Neural cell (in vitro differentiated cells): ENCODE measurements at regions not wholly inside any gene's neighbourhood (a gene's known extent, or its start where the extent isn't known, plus 50 kb on each side); places are given as distances from the start of the nearest gene placed in this dataset.

ENCODE experiments used
- H2AFZ ChIP-seq: fragments of 200-600, 300-800 bp; sonication (generic), shearing (Covaris generic); 2 replicates; pipeline ENCODE4 v1.6.0; 2014; ENCODE audit warnings: low read depth, mild to moderate bottlenecking, antibody characterized with exemption, low read length, moderate library complexity
- H3F3A ChIP-seq: fragments of 200-600 bp; shearing (Covaris generic); 2 replicates; pipeline ENCODE4 v1.6.1; 2016; ENCODE audit warnings: mild to moderate bottlenecking, moderate library complexity, mixed read lengths, antibody characterized with exemption, low read length; ENCODE audit not compliant: insufficient read depth, poor library complexity, severe bottlenecking
- H3K27ac ChIP-seq: fragments of 200-600, 300-800 bp; sonication (generic), shearing (Covaris generic); 2 replicates; pipeline ENCODE4 v1.5.1; 2014; ENCODE audit warnings: mild to moderate bottlenecking, low read length, moderate library complexity
- H3K27me3 ChIP-seq: fragments of 300-800, 200-600 bp; sonication (generic), shearing (Covaris generic); 2 replicates; pipeline ENCODE4 v1.6.0; 2014; ENCODE audit warnings: mild to moderate bottlenecking, low read depth, low read length, moderate library complexity; ENCODE audit not compliant: insufficient read depth
- H3K36me3 ChIP-seq: fragments of 300-800, 200-600 bp; sonication (generic), shearing (Covaris generic); 2 replicates; pipeline ENCODE4 v1.5.1; 2014; ENCODE audit warnings: mild to moderate bottlenecking, antibody characterized with exemption, low read length, moderate library complexity; ENCODE audit not compliant: insufficient read depth
- H3K4me2 ChIP-seq: fragments of 300-800, 200-600 bp; sonication (generic), shearing (Covaris generic); 2 replicates; pipeline ENCODE4 v1.6.0; 2014; ENCODE audit warnings: mild to moderate bottlenecking, low read length
- H3K4me3 ChIP-seq: fragments of 300-800, 200-600 bp; sonication (generic), shearing (Covaris generic); 2 replicates; pipeline ENCODE4 v1.5.1; 2014; ENCODE audit warnings: mild to moderate bottlenecking, low read length, moderate library complexity
- H3K79me2 ChIP-seq: fragments of 200-600 bp; shearing (Covaris generic); replicated peaks from 2 replicates; pipeline ENCODE4 v1.6.0; 2014; ENCODE audit warnings: mild to moderate bottlenecking, low read length, moderate library complexity; ENCODE audit not compliant: insufficient read depth
- H3K9ac ChIP-seq: fragments of 300-800, 200-600 bp; sonication (generic), shearing (Covaris generic); 2 replicates; pipeline ENCODE4 v1.6.1; 2016; ENCODE audit warnings: mild to moderate bottlenecking, low read length, mixed read lengths
- H3K9me2 ChIP-seq: fragments of 200-600 bp; shearing (Covaris generic); 2 replicates; pipeline ENCODE4 v1.6.1; 2016; ENCODE audit warnings: mild to moderate bottlenecking, low read length, mixed read lengths; ENCODE audit not compliant: insufficient read depth
- H3K9me3 ChIP-seq: fragments of 200-600, 300-800 bp; sonication (generic), shearing (Covaris generic); 2 replicates; pipeline ENCODE4 v1.6.1; 2016; ENCODE audit warnings: mild to moderate bottlenecking, mixed run types, low read length, moderate library complexity, mixed read lengths
- H4K20me1 ChIP-seq: fragments of 200-600 bp; shearing (Covaris generic); 2 replicates; pipeline ENCODE4 v1.6.1; 2016; ENCODE audit warnings: mild to moderate bottlenecking, mixed run types; ENCODE audit not compliant: insufficient read depth
- EP300 ChIP-seq: fragments of 450-650 bp; conservative IDR thresholded peaks from 2 replicates; pipeline ENCODE4 v1.6.1; 2014; ENCODE audit warnings: antibody characterized with exemption, mild to moderate bottlenecking, moderate library complexity; ENCODE audit not compliant: poor library complexity, severe bottlenecking
- EZH2 ChIP-seq: fragments of 200-600, 300-800 bp; shearing (Covaris generic), sonication (generic); IDR thresholded peaks from 2 replicates; pipeline ENCODE4 v1.6.1; 2014; ENCODE audit warnings: antibody characterized with exemption, low read length, borderline replicate concordance, mild to moderate bottlenecking; ENCODE audit not compliant: insufficient read depth, poor library complexity, severe bottlenecking
- MXI1 ChIP-seq: fragments of 450-650 bp; conservative IDR thresholded peaks from 2 replicates; pipeline ENCODE4 v1.6.1; 2014; ENCODE audit warnings: antibody characterized with exemption, mild to moderate bottlenecking; ENCODE audit not compliant: poor library complexity, severe bottlenecking
- POLR2AphosphoS5 ChIP-seq: IDR thresholded peaks from 2 replicates; pipeline ENCODE4 v1.6.1; 2012
- RAD21 ChIP-seq: fragments of 450-650 bp; conservative IDR thresholded peaks from 2 replicates; pipeline ENCODE4 v1.6.1; 2014; ENCODE audit warnings: antibody characterized with exemption, mild to moderate bottlenecking, moderate library complexity
- SMC3 ChIP-seq: fragments of 450-650 bp; conservative IDR thresholded peaks from 2 replicates; pipeline ENCODE4 v1.6.1; 2014; ENCODE audit warnings: antibody characterized with exemption, mild to moderate bottlenecking, moderate library complexity; ENCODE audit not compliant: poor library complexity
- TAF1 ChIP-seq: IDR thresholded peaks from 2 replicates; pipeline ENCODE4 v1.6.1; 2012; ENCODE audit warnings: low read depth
- TF ChIP-seq, protein P1 (sequence below): fragments of 450-650 bp; IDR thresholded peaks from 2 replicates; pipeline ENCODE4 v1.5.1; 2014; ENCODE audit warnings: antibody characterized with exemption, mild to moderate bottlenecking, moderate library complexity; ENCODE audit not compliant: poor library complexity, severe bottlenecking
- TF ChIP-seq, protein P2 (sequence below): IDR thresholded peaks from 2 replicates; pipeline ENCODE4 v1.6.1; 2012; ENCODE audit warnings: borderline replicate concordance

DNA sequence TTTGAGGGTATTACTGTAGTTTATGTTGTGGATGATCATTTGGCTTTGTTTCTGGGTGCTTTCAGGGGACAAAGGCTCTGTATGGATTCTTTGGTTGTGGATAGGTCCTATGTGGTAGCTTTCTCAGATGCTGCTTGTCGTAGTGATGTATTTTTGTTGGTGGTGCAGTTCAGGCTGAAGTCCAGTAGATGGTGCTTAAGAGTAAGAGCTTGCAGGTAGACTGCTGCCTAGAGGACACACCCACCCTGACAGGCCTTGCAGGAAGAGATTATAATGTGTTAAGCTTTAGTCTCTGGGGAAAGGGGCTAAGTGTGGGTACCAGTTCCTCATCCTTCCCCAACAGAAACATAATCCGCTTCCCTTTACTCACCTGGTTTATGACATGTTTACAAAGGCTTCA is 62.6 kb upstream of the ADGRB3 start:
- no peaks in the 10 kb centered on the region for H3K36me3 ChIP-seq
- no peak overlapping the region for H3K27ac ChIP-seq
- no peaks in the 10 kb centered on the region for H3F3A ChIP-seq
- TF ChIP-seq EP300 (no peak), MXI1 (no peak), SMC3 (no peak), TAF1 (no peak), EZH2 (no peak), POLR2AphosphoS5 (no peak), RAD21 (no peak)
- TF ChIP-seq, protein P1, sequence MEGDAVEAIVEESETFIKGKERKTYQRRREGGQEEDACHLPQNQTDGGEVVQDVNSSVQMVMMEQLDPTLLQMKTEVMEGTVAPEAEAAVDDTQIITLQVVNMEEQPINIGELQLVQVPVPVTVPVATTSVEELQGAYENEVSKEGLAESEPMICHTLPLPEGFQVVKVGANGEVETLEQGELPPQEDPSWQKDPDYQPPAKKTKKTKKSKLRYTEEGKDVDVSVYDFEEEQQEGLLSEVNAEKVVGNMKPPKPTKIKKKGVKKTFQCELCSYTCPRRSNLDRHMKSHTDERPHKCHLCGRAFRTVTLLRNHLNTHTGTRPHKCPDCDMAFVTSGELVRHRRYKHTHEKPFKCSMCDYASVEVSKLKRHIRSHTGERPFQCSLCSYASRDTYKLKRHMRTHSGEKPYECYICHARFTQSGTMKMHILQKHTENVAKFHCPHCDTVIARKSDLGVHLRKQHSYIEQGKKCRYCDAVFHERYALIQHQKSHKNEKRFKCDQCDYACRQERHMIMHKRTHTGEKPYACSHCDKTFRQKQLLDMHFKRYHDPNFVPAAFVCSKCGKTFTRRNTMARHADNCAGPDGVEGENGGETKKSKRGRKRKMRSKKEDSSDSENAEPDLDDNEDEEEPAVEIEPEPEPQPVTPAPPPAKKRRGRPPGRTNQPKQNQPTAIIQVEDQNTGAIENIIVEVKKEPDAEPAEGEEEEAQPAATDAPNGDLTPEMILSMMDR: no peak
- TF ChIP-seq, protein P2, sequence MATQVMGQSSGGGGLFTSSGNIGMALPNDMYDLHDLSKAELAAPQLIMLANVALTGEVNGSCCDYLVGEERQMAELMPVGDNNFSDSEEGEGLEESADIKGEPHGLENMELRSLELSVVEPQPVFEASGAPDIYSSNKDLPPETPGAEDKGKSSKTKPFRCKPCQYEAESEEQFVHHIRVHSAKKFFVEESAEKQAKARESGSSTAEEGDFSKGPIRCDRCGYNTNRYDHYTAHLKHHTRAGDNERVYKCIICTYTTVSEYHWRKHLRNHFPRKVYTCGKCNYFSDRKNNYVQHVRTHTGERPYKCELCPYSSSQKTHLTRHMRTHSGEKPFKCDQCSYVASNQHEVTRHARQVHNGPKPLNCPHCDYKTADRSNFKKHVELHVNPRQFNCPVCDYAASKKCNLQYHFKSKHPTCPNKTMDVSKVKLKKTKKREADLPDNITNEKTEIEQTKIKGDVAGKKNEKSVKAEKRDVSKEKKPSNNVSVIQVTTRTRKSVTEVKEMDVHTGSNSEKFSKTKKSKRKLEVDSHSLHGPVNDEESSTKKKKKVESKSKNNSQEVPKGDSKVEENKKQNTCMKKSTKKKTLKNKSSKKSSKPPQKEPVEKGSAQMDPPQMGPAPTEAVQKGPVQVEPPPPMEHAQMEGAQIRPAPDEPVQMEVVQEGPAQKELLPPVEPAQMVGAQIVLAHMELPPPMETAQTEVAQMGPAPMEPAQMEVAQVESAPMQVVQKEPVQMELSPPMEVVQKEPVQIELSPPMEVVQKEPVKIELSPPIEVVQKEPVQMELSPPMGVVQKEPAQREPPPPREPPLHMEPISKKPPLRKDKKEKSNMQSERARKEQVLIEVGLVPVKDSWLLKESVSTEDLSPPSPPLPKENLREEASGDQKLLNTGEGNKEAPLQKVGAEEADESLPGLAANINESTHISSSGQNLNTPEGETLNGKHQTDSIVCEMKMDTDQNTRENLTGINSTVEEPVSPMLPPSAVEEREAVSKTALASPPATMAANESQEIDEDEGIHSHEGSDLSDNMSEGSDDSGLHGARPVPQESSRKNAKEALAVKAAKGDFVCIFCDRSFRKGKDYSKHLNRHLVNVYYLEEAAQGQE: no peak
- H3K27me3 ChIP-seq: no peaks in the 10 kb centered on the region
- no peak overlapping the region for H3K4me3 ChIP-seq
- H4K20me1 ChIP-seq: no peaks in the 10 kb centered on the region
- H3K9ac ChIP-seq: no peak overlapping the region
- no peaks in the 10 kb centered on the region for H3K9me3 ChIP-seq
- no peak overlapping the region for H3K4me2 ChIP-seq
- H2AFZ ChIP-seq: no peak overlapping the region
- H3K9me2 ChIP-seq: no peaks in the 10 kb centered on the region
- H3K79me2 ChIP-seq: no peaks in the 10 kb centered on the region

DNA sequence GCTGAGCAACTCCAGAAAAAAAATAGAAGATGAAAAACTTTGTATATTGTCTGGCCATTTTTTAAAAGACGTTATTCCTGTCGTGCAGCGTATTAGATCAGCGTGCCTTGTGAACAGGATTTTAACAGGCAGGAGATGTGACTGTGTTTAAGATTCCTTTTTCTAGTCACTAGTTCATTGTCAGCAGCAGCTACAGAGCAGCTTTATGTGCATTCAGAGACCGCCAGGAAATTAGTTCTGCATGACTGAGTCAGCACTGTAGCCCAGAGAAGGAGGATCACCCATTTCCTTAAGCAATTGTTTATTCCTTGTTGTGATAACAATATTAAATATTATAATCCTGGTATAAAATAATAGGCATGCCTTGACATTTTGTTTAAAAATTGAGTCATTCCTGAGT is 75.4 kb upstream of the ADGRB3 start:
- Histone ChIP-seq H3K27me3 (no peaks in the 10 kb centered on the region), H3F3A (no peaks in the 10 kb centered on the region), H3K4me2 (peak overlapping the region; percentile 20), H3K9ac (peak overlapping the region; percentile 2), H4K20me1 (no peaks in the 10 kb centered on the region), H3K36me3 (no peaks in the 10 kb centered on the region), H3K9me2 (no peaks in the 10 kb centered on the region), H3K79me2 (no peaks in the 10 kb centered on the region), H2AFZ (no peak overlapping the region), H3K27ac (no peak overlapping the region), H3K4me3 (peak overlapping the region; percentile 48), H3K9me3 (no peaks in the 10 kb centered on the region)
- TF ChIP-seq EP300 (no peak), POLR2AphosphoS5 (peak; percentile 15), MXI1 (no peak), SMC3 (no peak)
- TF ChIP-seq, protein P2: peak; percentile 35
